ENCODE measurements at regions not wholly inside any gene's neighbourhood (a gene's known extent, or its start where the extent isn't known, plus 50 kb on each side); places are given as distances from the start of the nearest gene placed in this dataset.

GRCh38 chr2:236820763-236821344 is 251.2 kb downstream of the ACKR3 start:
- 94% methylated on average over 10 of the region's 10 CpGs for WGBS (ENCODE audit: low lambda C conversion rate, missing lambda C conversion rate)
- H4K20me1 ChIP-seq (ENCODE audit: insufficient read depth, poor library complexity, severe bottlenecking), result no peaks in the 10 kb centered on the region
- no peak overlapping the region for H2AFZ ChIP-seq
- H3K79me2 ChIP-seq, result no peaks in the 10 kb centered on the region
- no peak for DNase-seq (ENCODE audit: low spot score)
- H3K36me3 ChIP-seq (replicated peaks; ENCODE audit: insufficient read depth, low read depth), result no peaks in the 10 kb centered on the region
- peaks cover 23% of the 10 kb centered on the region for H3K4me1 ChIP-seq (ENCODE audit: insufficient read depth)
- no peak overlapping the region for H3K27ac ChIP-seq
- H3K4me2 ChIP-seq, result no peak overlapping the region
- H3K9me3 ChIP-seq (ENCODE audit: low read depth), result no peaks in the 10 kb centered on the region
- H3K4me3 ChIP-seq, result no peak overlapping the region
- H3K9me2 ChIP-seq (replicated peaks; ENCODE audit: insufficient read depth), result no peaks in the 10 kb centered on the region
- TF ChIP-seq EZH2phosphoT487 (IDR thresholded peaks at IDR 0.05; ENCODE audit: low read depth, severe bottlenecking, unreplicated experiment), result no peak
- no peak for TF ChIP-seq EZH2 (IDR thresholded peaks at IDR 0.05; ENCODE audit: borderline replicate concordance)
- no peak for TF ChIP-seq CTCF (IDR thresholded peaks at IDR 0.05; ENCODE audit: poor library complexity)
- no peaks in the 10 kb centered on the region for H3K27me3 ChIP-seq

- TF ChIP-seq EZH2phosphoT487 (IDR thresholded peaks at IDR 0.05; ENCODE audit: low read depth, severe bottlenecking, unreplicated experiment), result no peak
- no peak for TF ChIP-seq EZH2 (IDR thresholded peaks at IDR 0.05; ENCODE audit: borderline replicate concordance)
- no peak for TF ChIP-seq CTCF (IDR thresholded peaks at IDR 0.05; ENCODE audit: poor library complexity)
- Histone ChIP-seq H3K36me3 (replicated peaks; ENCODE audit: insufficient read depth, low read depth) (no peaks in the 10 kb centered on the region), H3K4me1 (ENCODE audit: insufficient read depth) (peaks cover 23% of the 10 kb centered on the region), H3K27me3 (no peaks in the 10 kb centered on the region), H3K4me2 (no peak overlapping the region), H3K9me3 (ENCODE audit: low read depth) (no peaks in the 10 kb centered on the region), H2AFZ (no peak overlapping the region), H4K20me1 (ENCODE audit: insufficient read depth, poor library complexity, severe bottlenecking) (no peaks in the 10 kb centered on the region), H3K9me2 (replicated peaks; ENCODE audit: insufficient read depth) (no peaks in the 10 kb centered on the region), H3K4me3 (no peak overlapping the region), H3K27ac (no peak overlapping the region), H3K79me2 (no peaks in the 10 kb centered on the region)
- 86% methylated on average over 16 of the region's 16 CpGs for WGBS (ENCODE audit: low lambda C conversion rate, missing lambda C conversion rate)
- DNase-seq (ENCODE audit: low spot score), result no peak
Observed at GRCh38 chr2:236823041-236823629, 253.5 kb downstream of the ACKR3 start.

DNA sequence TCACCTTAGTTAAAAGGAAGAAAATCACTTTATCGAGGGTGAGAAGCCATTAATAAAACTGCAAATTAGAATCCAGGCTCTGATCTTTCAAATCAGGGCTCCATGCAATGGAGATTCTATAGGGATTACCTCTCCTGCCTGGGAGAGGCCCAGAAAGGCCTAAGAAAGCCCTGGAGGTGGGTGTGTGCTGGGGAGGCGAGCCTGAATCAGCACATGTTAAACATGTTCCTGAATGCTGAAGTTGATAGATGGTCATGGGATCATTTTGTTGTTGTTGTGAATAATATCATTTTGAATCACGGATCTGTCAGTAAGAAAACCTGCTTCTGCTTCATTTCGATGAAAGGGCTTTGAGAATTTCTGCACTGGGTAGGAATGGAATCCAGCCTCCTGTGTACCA is 254.3 kb downstream of the ACKR3 start:
- Histone ChIP-seq H3K27ac (peak overlapping the region; percentile 11), H3K4me1 (ENCODE audit: insufficient read depth) (peaks cover 27% of the 10 kb centered on the region), H3K9me2 (replicated peaks; ENCODE audit: insufficient read depth) (no peaks in the 10 kb centered on the region), H3K27me3 (no peaks in the 10 kb centered on the region), H3K36me3 (replicated peaks; ENCODE audit: insufficient read depth, low read depth) (no peaks in the 10 kb centered on the region), H2AFZ (no peak overlapping the region), H3K4me2 (no peak overlapping the region), H3K9me3 (ENCODE audit: low read depth) (no peaks in the 10 kb centered on the region), H3K79me2 (no peaks in the 10 kb centered on the region), H4K20me1 (ENCODE audit: insufficient read depth, poor library complexity, severe bottlenecking) (no peaks in the 10 kb centered on the region), H3K4me3 (no peak overlapping the region)
- WGBS (ENCODE audit: low lambda C conversion rate, missing lambda C conversion rate), result 82% methylated on average over 4 of the region's 4 CpGs
- no peak for DNase-seq (ENCODE audit: low spot score)
- no peak for TF ChIP-seq CTCF (IDR thresholded peaks at IDR 0.05; ENCODE audit: poor library complexity)
- no peak for TF ChIP-seq EZH2phosphoT487 (IDR thresholded peaks at IDR 0.05; ENCODE audit: low read depth, severe bottlenecking, unreplicated experiment)
- no peak for TF ChIP-seq EZH2 (IDR thresholded peaks at IDR 0.05; ENCODE audit: borderline replicate concordance)
